GM19043 (cell line): ENCODE measurements at regions not wholly inside any gene's neighbourhood (a gene's known extent, or its start where the extent isn't known, plus 50 kb on each side); places are given as distances from the start of the nearest gene placed in this dataset.

ENCODE experiments used
- ATAC-seq: cut with Tn5 transposase; IDR thresholded peaks from one replicate; pipeline ENCODE4 v1.9.1; 2021; ENCODE audit warnings: low read depth; ENCODE audit not compliant: unreplicated experiment

DNA sequence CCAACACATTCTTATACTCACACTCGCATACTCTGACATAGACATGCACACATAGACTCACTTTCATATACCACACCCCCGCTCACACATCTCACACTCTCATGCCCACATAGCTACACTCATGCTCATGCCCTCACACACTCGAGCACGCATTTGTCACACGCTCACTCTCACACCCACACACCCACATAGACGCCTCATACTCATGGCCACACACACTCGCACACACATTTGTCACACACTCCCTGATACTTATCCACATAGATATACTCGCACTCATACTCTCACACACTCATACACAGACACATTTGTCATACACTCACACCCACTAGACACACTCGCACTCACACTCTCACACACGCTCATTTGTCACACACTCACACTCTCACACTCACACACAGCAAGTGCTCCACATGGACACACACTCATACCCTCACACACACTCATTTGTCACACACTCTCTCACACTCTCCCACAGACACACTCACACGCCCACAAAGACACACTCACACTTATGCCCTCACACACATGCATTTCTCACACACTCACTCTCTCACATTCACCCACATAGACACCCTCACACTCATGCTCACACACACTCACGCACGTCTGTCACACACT lies 50.9 kb downstream of the TNP1 start:
- no peak for ATAC-seq

DNA sequence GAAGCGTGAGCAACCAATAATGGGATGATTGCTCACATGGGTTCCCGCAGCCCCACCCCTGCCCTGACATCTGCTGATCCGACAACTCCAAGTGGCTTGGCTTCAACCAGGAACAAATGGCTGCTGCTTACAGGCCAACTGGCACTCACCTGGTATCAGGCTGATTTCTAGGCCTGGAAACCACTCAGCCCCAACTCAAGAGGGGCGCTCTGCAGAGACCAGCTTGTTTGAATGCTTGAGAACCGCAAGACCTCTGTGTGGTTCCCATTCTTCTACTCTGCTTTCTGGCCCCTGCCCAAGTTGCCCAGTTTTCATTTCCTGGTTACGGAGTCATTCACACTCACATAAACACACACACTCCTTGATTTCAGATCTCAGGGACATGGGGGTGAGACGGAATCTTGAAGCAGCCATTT lies 52.0 kb downstream of the TNP1 start:
- no peak for ATAC-seq

DNA sequence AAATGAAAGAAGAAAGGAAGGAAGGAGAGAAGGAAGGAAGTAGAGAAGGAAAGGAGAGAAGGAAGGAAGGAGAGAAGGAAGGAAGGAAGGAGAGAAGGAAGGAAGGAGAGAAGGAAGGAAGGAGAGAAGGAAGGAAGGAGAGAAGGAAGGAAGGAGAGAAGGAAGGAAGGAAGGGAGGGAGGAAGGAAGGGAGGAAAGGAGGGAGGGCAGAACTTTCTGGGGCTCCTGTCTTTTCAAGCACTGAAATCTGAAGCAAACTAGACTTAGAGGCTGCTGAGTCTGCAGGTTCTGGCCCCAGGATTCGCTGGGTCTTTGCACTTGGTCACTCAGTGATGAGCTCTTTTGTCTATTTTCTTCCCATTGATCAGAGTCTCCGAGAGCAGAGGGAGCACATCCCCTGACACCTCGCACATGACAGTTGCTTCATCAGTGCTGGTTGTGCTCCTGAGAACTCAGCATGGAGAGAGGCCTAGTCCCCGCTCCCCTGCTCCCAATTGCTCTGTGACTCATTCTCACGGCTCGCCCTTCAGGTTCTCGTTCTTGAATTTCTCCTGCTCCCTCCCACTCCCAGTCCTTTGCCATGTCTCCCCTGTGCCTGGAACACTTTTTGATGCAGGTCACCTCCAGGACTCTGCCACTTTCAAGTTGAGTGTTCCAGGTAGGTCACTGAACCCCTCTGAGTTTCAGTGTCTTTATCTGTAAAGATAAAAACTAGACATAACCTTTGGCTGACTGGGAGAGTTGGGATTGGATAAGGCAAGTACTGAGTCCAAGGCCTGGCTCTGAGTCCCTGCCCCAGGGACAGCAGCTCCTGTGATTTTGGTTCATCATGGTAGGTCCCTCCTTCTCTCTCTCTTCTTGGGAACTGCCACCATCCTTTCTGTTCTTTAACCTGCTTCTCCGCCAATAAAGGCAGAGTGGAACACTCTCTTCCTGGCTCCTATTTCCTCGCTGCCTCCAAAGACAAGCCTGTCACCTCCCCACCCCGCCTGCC lies 55.2 kb downstream of the TNP1 start:
- ATAC-seq, result no peak

DNA sequence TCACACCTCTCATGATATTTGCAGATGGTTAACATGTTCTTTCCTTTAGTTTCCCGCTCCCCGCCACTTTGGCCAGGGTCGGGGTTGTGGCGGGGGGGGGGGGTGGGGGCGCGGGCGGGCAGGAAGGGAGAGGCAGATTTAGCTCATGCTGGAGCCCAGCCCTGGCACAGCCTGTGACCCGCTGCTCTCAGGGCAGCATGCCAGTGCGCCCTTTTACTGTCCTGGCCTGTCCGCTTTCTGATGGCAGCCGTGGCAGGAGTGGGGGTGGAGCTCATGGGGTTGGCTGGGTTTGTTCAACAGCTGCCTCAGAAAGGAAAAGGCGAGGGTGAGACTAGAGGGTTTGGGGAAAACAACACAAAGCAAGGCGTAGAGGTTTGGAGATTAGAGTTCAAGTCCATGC lies 56.1 kb downstream of the TNP1 start:
- ATAC-seq, result no peak

DNA sequence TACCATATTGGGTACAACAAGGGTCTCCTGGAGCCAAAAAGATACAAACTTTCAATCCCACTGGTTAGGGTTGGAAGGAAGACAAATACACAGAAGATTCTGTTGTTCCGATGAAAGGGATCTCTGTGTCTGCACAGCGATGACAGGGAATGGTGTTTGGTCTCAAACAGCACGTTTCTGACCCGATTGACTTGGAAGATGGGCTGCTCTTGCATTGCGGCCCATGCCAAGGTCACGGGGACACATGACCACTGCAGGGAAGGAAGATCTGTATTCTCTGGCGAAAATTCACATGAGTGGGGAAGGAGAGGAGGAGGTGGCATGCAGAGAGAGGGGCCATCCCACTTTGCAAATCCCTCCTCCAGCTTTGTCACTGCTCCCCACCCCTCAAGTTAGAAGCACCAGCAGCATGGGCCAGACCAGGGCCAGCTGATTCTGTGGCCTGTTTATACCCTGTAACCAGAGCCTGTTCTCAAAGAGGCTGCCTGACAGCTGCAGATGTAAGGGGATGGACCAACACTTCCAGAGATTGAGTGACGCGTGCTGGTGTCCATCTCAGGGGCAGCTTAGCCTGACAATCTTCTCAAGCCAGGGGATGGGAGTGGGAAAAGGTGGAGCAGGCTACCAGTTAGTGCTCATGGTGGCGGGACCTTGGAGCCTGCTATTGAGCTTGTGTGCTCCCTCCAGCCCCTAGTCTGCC lies 57.2 kb downstream of the TNP1 start:
- no peak for ATAC-seq

DNA sequence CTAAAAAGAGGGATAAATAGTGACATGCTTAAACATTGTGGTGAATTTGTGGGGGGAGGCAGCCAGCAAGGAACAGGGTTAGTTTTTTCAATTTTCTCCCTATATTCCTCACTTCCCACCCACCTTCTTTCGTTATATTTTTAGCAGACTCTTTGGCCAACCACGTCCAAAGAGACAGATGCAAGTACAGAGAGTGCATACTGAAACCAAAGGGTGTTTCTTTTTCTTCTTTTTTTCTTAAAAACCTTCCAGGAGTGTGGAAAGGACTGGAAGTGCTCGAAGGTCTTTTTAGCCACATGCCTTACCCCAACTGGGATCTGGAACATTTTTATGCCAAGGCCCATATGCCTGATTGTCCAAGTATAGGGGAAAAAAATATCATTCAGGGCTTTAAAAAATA lies 59.0 kb downstream of the TNP1 start:
- no peak for ATAC-seq

DNA sequence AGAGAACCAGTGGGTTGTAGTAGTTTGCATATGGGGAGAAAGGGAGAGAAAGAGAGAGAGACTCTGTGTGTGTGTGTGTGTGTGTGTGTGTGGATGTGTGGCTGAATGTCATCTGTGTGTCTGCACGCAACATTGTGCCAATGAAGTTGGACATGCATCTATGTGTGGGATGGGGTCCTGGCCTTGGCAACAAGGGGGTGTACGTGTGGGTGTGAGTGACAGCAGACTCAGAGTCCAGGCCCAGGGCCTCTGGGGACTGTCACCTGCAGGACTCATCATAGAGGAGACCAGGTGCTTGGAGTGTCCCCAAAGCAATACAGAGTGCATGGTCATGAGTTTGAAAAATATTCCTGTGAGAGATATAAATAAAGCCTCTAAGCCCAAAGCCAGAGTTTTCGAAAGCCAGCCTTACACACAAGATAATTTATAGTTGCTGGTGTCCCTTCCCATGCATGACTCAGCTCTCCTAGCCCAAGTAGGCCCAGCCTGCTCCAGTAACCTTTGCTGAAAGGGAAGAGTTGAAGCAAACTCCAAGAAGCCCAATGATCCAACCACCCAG lies 59.9 kb downstream of the TNP1 start:
- ATAC-seq, result no peak

DNA sequence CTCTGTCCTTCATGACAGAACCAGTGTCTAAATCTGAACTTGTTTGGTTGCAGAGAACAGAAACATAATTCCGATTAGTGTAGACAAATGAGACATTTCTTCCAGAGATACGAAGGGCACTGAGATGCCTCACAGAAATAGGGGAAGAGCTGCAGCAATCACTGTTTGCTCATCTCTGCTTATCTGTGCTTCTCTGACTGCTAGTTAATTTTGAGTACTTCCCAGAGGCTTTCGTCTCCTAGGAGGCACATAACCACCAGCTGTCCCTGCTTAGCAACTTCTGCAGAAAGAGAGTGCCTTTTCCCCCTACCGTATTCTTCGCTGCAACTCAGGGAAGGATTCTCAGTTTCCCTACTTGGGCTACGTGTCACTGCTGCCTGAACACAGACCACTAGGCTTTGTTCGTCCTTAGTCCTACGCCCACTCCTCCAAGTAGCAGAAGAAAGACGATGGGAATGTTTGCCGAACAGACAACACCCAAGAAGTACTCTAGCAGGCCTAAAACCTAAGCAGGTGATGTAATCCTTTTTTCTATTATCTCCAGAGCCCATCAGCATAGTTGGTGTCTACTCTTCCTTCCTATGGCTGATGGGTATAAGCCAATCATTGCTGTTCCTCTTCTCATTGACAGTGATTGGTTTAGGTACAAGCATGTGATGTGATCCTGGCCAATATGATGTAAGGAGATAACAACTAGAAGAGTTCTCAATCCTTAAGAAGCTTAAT lies 63.6 kb downstream of the TNP1 start:
- no peak for ATAC-seq

DNA sequence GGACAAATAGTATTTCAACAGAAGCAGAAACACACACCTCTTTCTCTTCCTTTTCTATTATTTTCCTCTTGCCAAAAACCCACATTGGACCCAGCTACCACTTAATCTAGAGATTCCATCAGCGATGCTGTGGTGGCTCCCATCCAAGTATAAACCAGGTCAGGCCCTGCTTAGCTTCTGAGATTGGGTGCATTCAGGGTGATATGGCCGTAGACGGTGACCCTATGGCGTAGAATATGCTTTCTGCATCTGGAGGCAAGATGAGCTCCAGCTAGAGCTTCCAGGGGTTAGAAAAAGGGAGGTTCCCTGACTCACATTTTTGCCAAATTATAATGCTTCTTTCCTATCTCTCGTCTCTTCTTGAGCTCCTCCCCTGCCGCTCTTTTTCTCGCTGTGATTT lies 66.5 kb downstream of the TNP1 start:
- ATAC-seq, result no peak

DNA sequence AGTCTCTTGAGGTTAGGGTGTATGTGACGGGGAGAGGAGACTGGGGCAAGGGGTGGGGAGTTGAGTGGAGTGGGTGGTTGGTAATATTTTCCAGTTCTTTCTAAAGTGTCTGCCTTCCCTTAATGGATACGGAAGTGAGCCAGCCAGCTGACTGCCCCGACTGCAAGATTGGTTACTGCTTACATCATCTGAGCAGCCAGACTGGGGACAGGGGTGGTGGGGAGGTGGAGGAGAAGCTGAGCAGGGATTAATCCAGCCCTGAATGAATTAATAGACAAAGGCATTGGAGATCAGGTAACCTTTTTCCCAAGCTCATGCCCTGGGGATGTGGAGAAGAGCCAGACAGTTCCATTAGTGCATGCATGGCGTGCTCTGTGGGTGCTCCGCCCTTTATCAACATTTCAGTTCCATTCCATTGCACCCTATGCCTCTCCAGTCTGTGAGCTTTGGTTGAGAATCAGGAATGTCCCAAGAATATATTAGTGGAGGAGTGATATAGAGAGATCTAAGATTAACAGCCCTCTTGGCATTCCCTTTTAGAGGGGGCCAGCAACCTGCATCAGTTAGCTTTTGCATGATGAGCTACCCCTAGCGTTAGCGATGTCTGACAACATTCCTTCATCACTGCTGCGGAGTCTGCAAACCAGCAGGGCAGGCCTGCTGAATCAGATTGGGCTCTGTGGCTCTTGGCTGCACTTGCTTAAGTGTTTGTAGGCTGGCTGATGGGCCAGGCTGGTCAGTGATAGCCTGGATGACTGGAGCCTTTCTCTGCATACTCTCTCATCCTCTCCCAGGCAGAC lies 67.4 kb downstream of the TNP1 start:
- ATAC-seq, result no peak

DNA sequence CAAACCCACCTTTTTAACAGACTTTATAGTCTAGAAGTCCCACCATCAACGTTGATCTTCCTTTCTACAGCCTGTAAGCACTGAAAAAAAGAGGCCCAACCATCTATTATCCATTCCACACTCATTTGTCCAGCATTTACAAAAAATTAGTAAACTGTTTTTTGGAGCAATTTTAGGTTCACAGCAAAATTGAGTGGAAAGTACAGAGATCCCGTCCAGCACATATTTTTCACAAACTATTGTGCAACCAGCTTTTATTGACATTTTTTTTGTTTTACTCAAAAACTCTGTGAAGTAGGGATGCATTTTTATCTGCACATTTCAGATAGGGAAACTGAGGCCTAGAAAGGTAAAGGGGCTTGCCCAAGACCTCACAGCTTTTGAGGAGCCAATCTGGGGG lies 68.6 kb downstream of the TNP1 start:
- ATAC-seq, result no peak

DNA sequence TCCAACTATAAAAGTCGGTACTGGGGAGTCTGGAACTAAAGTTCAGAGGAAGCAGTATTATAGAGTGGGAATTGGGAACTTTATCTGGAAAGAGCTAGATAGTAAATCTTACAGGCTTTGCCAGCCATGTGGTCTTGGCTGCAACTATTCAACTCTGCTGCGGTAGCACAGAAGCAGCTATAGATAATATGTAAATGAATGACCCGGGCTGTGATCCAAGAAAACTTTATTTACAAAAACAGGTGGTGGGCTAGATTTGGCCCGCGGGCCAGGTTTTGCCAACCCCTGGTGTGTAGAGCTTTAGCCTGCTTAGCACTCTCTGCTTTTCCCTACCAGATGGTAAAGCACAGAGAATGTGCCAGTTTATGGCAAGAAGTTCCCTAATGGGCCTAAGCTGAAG lies 70.8 kb downstream of the TNP1 start:
- ATAC-seq, result no peak

DNA sequence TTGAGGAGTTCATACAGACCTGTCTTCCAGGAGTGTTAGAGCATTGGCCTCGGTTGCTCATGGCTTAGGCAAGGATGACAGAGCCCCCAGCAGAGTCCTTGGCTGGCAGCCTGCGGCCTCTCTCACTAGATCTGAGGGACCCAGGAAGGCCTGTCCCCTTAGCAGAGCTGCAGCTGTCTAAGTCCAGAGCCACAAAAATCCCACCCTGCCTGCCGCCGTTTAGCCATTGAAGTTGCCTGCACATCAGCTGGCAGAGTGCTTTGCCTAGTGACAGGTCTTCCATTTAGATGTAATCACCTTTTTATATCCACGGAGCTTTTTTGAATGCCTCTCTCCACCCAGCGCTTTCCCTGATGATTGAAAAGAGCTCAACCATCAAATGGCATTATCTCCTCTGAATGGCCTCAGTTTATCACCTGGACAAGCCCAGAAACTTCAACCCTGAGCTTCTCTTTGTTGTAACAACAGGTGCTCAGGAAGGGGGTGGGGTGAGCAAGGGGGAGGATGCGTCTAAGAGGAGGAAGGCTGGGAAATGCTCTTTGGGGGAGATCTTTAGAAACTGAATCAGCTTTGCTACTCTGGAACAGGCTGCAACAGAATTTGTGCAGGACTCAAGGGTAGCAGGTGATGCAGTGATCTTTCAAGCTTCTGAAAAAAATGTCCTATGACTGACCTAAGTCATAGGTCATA lies 71.9 kb downstream of the TNP1 start:
- ATAC-seq, result no peak

DNA sequence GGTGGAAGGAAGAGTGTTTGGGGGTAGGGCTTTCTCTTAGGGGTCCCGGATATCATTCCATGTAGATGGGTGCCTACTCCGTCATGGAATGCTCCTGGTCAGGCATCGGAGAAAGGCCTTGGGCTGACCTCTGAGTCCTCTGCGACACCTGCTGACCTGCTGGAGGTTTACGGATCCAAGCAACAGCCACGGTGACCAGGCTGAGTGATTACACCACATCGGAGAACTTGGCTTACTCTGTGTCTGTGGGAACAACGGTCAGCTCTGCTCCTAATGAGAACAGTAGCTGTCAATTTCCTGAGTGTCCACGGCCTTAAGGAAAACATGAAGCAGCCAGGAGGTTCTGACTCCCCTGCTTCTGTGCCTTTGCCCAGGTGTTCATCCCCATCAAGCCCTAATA lies 73.2 kb downstream of the TNP1 start:
- no peak for ATAC-seq

DNA sequence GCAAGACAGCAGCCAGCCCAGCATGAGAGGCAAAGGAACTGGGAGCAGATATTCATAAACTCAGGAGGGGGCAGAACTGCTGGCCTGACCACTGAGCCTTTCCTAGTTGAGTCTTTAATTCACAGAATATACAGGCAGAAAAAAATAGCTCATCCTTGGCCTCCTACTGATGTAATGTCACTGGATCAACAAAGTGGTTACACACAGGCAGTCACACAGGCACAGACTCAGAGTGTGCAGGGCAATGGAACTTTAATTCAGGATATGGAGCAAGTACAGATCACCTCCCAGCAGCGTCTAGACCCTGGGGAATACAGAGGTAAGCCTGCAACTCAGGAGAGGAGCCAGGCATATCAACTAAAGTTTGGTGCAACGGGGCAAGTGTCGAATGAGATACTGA lies 75.4 kb downstream of the TNP1 start:
- no peak for ATAC-seq

DNA sequence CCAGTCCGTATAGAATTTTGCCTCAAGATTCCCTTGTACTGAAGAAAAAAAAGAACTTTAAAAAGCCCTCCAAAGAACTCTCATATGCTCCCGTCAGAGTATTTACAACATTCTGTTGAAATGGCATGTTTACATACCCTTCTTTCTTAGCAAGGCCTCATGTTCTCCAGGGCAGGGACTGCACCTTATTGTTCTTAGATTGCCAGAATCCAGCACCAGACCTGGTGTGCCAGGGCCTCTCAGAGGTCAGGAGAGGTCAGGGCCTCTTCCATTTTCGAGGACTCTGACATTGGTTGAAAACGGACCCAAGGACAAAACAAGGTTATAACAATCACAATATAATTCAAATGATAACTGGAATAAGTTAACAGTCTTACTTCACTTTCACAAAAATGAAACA lies 78.2 kb downstream of the TNP1 start:
- ATAC-seq, result no peak

DNA sequence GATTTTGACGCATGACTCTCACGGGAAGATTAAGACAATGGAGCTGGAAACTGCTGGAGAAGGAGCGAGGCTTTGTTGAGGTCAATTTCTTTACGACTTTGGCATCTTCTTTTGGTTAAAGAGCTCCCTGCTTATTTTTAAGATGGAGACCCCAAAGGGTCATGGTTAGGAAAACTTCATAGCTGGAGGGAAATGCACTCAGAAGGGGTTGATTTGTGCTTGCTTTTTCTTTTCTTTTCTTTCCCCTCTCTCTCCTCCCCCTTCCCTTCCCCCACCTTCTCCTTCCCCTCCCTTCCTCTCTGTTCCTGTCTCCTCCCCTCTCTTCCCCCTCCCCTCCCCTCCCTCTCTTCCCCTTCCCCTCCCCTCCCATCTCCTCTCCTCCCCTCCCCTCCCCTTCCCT lies 79.0 kb downstream of the TNP1 start:
- no peak for ATAC-seq

DNA sequence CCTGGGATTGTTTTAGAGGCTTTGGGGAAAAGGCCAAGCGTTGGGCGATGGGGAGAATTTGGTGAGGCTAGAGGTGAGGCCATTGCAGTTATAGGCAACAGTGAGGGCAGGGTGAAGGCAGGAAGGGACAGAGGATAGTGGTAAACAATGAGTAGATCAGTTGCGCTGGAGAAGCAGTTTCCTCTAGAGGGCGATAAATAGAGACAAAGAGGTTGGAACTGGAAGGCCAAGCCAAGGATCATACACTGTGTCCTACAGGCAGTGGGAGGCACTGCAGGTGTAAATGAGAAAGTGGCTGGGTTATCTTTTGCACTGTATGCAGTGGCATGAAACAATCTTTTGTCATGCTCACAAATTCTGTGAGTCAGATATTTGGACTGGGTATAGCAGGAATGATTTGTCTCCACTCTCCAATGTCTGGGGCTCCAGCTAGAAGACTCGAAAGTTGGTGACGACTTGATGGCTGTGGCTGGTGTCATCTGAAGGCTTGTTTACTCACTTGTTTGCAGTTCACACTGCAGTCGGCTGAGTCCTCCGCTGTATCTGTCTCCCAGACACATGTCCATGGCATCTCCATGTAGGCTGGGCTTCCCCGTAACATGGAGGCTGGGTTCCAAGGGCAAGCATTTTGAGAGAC lies 82.1 kb downstream of the TNP1 start:
- ATAC-seq, result peak; percentile 97
